ENCODE measurements at regions not wholly inside any gene's neighbourhood (a gene's known extent, or its start where the extent isn't known, plus 50 kb on each side); places are given as distances from the start of the nearest gene placed in this dataset.

DNA sequence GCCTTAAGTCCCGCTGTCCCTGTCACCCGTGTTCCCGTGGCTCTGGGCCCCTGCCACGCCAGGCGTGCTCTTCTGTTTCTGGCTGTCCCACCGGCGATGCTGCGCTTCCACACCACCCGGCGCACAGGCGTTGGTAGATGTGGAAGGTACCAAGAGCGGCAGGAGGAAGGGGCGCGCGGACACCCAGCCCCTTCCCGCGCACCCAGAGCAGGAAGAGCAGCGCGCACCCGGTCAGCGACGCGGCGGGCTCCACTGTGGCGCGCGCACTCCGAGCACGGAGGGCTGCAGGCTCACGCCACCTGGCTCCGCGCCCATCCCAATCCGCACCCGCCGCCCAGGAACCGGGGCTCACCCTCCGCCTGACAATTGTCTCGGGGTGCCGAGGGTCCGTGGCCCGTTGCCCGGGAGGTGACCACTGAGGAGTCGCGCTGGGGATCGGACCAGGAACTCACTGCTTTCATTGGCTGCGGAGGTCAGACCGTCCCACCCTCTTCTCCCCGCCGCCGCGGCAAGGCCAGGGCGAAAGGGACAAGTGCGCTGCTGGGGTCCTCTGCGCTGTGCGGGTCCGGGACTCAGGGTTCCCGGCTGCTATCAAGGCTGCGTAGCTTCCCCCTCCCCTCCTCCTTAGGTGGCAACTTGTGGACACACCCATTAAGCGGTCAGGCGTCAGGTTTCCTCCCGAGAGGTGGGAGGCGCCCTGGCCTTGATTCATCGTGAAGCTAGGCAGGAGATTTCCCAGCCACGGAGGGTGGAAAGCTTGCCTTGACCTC lies 121.6 kb upstream of the ZNF92 start:
- DNase-seq (ENCODE audit: low spot score) (no peak), ATAC-seq (ENCODE audit: low FRiP score) (peak; percentile 92)
- TF ChIP-seq, protein P1, sequence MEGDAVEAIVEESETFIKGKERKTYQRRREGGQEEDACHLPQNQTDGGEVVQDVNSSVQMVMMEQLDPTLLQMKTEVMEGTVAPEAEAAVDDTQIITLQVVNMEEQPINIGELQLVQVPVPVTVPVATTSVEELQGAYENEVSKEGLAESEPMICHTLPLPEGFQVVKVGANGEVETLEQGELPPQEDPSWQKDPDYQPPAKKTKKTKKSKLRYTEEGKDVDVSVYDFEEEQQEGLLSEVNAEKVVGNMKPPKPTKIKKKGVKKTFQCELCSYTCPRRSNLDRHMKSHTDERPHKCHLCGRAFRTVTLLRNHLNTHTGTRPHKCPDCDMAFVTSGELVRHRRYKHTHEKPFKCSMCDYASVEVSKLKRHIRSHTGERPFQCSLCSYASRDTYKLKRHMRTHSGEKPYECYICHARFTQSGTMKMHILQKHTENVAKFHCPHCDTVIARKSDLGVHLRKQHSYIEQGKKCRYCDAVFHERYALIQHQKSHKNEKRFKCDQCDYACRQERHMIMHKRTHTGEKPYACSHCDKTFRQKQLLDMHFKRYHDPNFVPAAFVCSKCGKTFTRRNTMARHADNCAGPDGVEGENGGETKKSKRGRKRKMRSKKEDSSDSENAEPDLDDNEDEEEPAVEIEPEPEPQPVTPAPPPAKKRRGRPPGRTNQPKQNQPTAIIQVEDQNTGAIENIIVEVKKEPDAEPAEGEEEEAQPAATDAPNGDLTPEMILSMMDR (IDR thresholded peaks at IDR 0.05), result no peak

DNA sequence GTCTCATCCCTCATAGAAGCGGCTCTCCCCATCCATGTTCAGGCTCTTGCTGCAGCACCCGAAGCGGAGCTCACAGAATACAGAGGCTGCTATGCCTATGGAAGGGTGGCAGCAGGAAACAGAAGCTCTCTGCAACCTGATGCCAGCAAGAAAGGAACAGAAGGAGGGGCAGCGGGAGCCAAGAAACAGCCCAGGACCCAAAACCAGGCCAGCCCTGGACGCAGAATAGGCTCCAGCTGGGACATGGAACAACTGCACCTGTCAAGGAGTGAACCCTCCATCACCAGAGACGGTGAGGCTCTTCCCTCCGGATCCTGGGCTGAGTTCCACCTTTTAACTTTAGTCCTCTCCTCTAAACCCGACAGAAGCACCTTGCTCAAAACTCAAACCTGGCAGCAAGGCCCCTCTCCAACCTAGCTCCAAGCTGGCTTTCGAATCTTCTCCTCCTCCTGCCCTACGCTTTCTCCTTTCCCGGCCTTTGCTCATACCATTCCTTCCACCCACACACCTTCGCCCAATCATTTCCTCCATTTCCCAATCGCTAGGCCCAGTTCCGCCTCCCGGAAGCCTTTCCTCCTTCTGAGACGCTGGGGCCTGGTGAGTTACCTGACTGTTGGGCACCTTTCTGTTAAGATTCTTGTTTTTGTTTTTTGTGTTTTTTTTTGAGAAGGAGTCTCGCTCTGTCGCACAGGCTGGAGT lies 122.8 kb upstream of the ZNF92 start:
- ATAC-seq (ENCODE audit: low FRiP score) (no peak), DNase-seq (ENCODE audit: low spot score) (no peak)
- TF ChIP-seq, protein P1 (IDR thresholded peaks at IDR 0.05), result no peak

DNA sequence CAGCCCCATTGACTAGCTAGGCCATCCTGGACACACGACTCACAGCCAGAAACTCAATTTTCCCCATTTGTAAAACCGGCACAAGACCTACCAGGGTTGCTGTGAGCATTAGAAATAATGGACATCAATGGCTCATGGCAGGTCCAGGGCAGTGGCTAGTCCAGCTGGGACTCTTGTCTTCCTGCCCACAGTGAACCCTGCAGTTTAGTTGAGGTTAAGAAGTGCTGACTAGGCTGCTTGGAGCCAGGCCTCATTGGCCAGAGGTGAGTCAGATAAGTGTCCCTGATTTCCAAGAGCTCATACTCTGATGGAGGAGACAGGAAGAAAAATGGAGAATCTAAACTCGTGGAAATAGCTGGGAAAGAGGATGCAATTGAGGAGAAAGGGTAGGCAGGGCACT lies 123.4 kb upstream of the ZNF92 start:
- DNase-seq (ENCODE audit: low spot score) (no peak), ATAC-seq (ENCODE audit: low FRiP score) (no peak)
- TF ChIP-seq, protein P1 (IDR thresholded peaks at IDR 0.05), result no peak

DNA sequence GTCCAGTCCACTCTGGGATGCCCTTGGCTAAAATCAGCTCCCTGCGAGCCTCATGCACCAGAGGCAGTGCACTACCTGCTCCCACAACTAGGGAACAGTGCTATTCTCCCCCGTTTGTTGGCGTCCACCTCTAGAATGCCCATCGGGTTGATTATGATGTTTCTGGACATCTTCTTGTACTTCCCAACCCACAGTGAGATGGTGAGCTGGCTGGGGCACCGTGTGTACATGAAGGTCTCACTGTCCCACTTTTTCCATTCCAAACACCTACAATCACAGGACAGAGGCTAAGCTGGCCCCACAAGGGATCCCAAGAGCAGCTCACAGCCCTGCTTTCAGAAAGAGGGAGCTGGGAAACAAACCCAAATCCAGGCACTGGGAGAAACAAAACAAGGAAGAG lies 126.2 kb upstream of the ZNF92 start:
- TF ChIP-seq, protein P1 (IDR thresholded peaks at IDR 0.05), result no peak
- no peak for DNase-seq (ENCODE audit: low spot score)
- no peak for ATAC-seq (ENCODE audit: low FRiP score)

DNA sequence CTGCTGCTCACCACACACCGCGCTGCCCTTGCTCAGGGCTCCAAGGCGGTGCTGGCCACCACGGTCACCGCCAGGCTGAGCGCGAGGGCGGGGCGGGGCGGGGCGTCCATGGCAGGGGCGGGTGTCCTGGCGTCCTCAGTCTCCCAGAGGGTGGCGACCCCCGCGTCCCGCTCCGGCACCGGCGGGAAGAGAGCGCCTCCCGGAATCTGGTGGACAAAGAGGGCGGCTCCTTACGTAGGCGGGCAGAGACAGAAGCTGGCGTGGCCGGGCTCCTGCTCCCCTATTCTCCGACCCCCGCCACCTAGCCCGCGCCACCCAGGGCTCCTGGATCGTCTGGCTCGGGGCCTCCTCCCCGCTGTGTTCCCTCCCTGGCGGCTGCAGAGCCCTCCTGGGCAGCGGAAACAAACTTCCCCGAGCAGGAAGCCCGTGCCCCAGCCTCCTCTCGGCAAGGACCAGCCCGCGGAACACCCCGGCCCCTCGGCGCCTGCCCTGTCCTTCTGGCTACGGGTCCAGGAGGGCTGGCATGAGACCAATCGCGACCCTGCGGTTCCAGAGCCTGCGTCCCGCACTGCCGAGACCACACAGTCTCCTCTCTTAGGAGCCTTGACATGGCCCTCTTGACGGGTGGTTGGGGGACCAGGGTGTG lies 133.8 kb upstream of the ZNF92 start:
- TF ChIP-seq, protein P1 (IDR thresholded peaks at IDR 0.05), result no peak
- ATAC-seq (ENCODE audit: low FRiP score) (peak; percentile 69), DNase-seq (ENCODE audit: low spot score) (no peak)

DNA sequence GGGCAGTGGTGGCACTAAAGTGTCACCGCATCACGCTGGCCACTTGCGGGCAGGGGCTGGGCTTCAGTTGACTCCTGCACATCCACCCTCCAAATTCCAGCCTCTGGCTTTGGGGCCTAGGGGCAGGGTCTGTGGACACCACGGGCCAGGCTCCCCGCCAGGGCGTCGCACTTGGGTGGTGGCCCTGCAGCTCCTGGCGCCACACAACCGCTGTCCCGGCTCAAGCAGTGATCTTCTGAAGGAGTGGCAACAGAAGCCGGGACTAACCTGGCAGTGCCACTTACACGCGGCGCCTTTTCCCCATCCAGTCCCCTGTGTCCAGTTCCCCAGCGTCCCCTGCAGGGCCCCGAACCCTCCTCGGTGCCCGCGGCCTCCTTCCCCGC lies 134.3 kb upstream of the ZNF92 start:
- no peak for ATAC-seq (ENCODE audit: low FRiP score)
- TF ChIP-seq, protein P1 (IDR thresholded peaks at IDR 0.05), result no peak
- DNase-seq (ENCODE audit: low spot score), result no peak

Measured in omental fat pad (tissue), 3 donors.